Right renal pelvis (tissue), 4 donors: ENCODE measurements at regions not wholly inside any gene's neighbourhood (a gene's known extent, or its start where the extent isn't known, plus 50 kb on each side); places are given as distances from the start of the nearest gene placed in this dataset.

Experiments
- DNase-seq, 4 donors: peaks; one replicate each; pipeline ENCODE4 v3.0.0-alpha.2; 2013; ENCODE audit warnings: low read depth in 4 of 4, low spot score in 3 of 4, missing footprints in 1 of 4

- DNase-seq, result no peak
These were observed 273.4 kb upstream of the TNRC6C start for GRCh38 chr17:77684803-77685798.

GRCh38 chr17:77685881-77686486, 272.5 kb upstream of the TNRC6C start:
- DNase-seq, result no peak

- no peak for DNase-seq
These were observed 271.6 kb upstream of the TNRC6C start for GRCh38 chr17:77686903-77687302.

- DNase-seq, result no peak
These were observed 271.1 kb upstream of the TNRC6C start for GRCh38 chr17:77687417-77687816.

- no peak for DNase-seq
These were observed 270.6 kb upstream of the TNRC6C start for GRCh38 chr17:77687921-77688320.

GRCh38 chr17:77688369-77688768, 270.1 kb upstream of the TNRC6C start:
- no peak for DNase-seq

GRCh38 chr17:77690271-77691161, 268.0 kb upstream of the TNRC6C start:
- peak in 1 of 4 donors; percentile 50 for DNase-seq

- DNase-seq, result no peak
These were observed 267.1 kb upstream of the TNRC6C start for GRCh38 chr17:77691216-77692085.

- no peak for DNase-seq
These were observed 265.8 kb upstream of the TNRC6C start for GRCh38 chr17:77692571-77693161.

- DNase-seq, result no peak
These were observed 265.2 kb upstream of the TNRC6C start for GRCh38 chr17:77693301-77693700.

GRCh38 chr17:77693776-77694175, 264.7 kb upstream of the TNRC6C start:
- DNase-seq, result no peak

GRCh38 chr17:77694391-77695363, 263.8 kb upstream of the TNRC6C start:
- no peak for DNase-seq

- DNase-seq, result no peak
These were observed 263.1 kb upstream of the TNRC6C start for GRCh38 chr17:77695386-77695785.

- DNase-seq, result no peak
These were observed 262.3 kb upstream of the TNRC6C start for GRCh38 chr17:77696151-77696720.

- DNase-seq, result no peak
These were observed 261.6 kb upstream of the TNRC6C start for GRCh38 chr17:77696721-77697460.

- DNase-seq, result no peak
These were observed 260.8 kb upstream of the TNRC6C start for GRCh38 chr17:77697480-77698400.
